ENCODE measurements at regions not wholly inside any gene's neighbourhood (a gene's known extent, or its start where the extent isn't known, plus 50 kb on each side); places are given as distances from the start of the nearest gene placed in this dataset.

DNA sequence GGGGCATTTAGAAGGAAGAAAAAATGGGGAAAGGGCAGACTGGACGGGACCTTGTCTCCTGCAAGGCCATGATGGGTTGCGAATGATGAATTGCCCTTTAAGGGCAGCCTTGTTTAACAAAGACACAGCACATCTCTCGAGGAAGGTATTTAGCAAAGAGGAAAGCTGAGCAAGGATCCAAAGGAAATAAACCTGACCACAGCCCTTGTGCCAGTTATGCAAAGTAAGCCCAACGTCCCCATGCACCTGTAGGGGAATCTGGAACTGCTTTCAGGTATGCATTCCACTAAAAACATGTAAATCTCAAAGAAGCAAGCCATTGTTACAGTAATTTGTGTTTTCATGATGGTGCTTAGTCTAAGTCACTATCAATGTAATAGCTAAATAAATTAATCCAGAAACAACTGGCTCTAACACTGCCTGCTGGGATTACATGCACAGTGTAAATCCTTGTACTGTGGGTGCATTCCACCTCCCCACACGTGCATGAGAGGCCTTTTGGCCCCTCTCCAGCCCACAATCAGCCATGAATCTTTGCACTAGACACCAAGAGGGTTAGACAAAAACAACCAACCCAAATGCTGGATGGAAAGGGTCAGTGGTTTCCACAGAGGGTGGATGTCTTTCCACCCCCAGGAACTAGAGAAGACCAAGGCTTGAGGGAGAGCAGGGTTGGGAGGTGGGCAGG lies 228.8 kb upstream of the KAZN start:
- Mint-ChIP-seq H3K9me3 (ENCODE audit: low read depth) (no peaks in the 10 kb centered on the region), H3K4me1 (ENCODE audit: low read depth) (no peaks in the 10 kb centered on the region), H3K27ac (no peak overlapping the region), H3K36me3 (no peaks in the 10 kb centered on the region), H3K4me3 (no peak overlapping the region), H3K27me3 (peaks cover 3% of the 10 kb centered on the region)

DNA sequence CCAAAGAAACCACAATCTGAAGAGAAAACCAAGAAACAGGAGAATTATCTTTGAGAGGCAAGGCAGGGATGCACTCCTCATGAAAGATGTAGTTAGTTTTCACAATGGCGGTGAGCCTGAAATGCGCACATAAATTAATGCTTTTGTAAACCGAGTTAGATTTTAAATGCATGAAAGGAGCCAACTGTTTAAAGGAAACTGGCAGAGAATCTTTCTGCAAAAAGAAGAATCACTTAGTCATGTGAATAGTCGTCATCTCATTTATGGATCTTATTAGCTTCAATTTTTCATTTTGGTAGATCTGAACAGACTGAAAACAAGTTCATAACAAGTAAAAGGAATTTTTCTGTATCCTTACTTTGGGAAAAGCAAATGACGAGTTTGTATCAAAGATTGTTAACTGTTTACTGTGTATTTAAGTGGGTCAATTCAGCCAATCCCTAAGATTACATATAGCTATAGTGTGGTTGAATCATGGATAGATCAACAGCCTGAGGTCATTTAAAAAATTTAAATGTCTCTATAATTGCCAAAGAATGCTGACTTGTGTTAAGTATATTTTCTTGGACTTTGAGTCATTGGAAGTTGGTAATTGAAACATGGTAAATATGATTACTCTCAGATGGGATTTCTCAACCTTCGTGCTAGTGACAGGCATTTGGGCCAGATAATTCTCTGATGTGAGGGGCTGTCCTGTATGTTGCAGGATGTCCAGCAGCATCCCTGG lies 226.6 kb upstream of the KAZN start:
- no peaks in the 10 kb centered on the region for H3K4me1 Mint-ChIP-seq (ENCODE audit: low read depth)
- no peaks in the 10 kb centered on the region for H3K9me3 Mint-ChIP-seq (ENCODE audit: low read depth)
- no peaks in the 10 kb centered on the region for H3K36me3 Mint-ChIP-seq
- H3K4me3 Mint-ChIP-seq = no peak overlapping the region
- H3K27me3 Mint-ChIP-seq = peaks cover 3% of the 10 kb centered on the region
- no peak overlapping the region for H3K27ac Mint-ChIP-seq

DNA sequence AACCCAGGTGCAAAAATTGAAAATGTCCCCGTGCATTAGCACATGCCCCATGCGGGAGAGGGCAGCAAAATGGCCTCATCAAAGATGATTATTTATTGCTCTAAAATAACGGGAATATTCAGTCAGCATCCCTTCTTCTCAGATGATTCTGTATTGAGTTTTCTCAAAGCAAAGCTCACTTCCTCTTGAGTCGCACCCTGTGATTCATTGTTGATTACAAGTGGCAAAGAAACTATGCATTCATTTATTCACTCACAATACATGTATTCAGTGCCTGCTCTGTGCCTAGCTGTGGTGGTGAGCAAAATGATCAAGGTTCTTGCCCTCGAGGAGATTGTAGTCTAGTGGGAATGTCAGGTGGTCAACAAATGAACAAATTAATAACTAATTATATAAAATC lies 226.0 kb upstream of the KAZN start:
- no peaks in the 10 kb centered on the region for H3K9me3 Mint-ChIP-seq (ENCODE audit: low read depth)
- no peak overlapping the region for H3K4me3 Mint-ChIP-seq
- H3K36me3 Mint-ChIP-seq = no peaks in the 10 kb centered on the region
- H3K27me3 Mint-ChIP-seq = peaks cover 3% of the 10 kb centered on the region
- H3K27ac Mint-ChIP-seq = no peak overlapping the region
- no peaks in the 10 kb centered on the region for H3K4me1 Mint-ChIP-seq (ENCODE audit: low read depth)

DNA sequence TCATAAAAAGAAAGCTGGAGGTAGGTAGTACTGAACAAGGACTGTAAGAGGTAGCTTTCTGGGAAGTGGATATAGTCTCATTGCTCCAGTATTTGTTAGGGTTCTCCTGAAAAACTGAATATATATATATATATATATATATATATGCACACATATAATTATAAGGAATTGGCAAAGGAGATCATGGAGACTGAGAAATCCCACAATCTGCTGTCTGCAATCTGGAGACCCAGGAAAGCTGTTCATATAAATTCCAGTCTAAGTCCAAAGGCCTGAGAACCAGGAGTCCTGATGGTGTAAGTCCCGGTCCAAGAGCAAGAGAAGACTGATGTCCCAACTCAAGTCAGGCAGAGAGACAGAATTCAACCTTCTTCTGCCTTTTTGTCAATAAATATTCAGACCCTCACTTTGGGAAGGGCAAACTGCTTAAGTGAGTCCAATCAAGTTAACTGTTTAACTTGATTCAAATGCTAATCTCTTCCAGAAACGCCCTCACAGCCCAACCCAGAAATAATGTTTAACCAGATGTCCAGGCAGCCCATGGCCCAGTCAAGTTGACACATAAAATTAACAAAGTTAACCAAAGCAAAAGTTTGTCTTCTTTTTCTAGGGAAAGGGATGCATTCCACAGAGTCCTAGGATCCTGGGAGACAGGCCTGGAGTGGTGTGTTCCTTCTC lies 225.3 kb upstream of the KAZN start:
- no peak overlapping the region for H3K27ac Mint-ChIP-seq
- peaks cover 3% of the 10 kb centered on the region for H3K27me3 Mint-ChIP-seq
- no peaks in the 10 kb centered on the region for H3K36me3 Mint-ChIP-seq
- H3K4me1 Mint-ChIP-seq (ENCODE audit: low read depth) = no peaks in the 10 kb centered on the region
- no peak overlapping the region for H3K4me3 Mint-ChIP-seq
- no peaks in the 10 kb centered on the region for H3K9me3 Mint-ChIP-seq (ENCODE audit: low read depth)

DNA sequence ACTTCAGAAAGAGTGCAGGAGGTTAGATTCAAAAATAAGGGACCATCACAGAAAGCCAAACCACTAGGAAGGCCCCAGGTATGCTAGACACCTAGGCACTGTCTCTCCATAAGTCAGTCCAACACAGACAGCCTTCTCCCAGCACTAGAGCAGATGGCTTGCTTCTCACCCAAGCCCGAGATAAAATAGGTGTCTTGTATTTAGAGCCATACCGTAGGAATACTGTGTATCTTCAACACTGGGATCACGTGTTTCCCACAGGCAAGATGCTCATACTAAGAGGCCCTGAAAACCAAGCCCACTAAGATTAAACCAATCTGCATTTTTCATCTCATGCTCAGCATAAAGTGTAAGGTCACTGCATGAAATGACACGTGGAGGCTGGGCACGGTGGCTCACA lies 223.3 kb upstream of the KAZN start:
- Mint-ChIP-seq H3K9me3 (ENCODE audit: low read depth) (no peaks in the 10 kb centered on the region), H3K27me3 (peaks cover 3% of the 10 kb centered on the region), H3K36me3 (no peaks in the 10 kb centered on the region), H3K4me3 (no peak overlapping the region), H3K4me1 (ENCODE audit: low read depth) (no peaks in the 10 kb centered on the region), H3K27ac (no peak overlapping the region)

DNA sequence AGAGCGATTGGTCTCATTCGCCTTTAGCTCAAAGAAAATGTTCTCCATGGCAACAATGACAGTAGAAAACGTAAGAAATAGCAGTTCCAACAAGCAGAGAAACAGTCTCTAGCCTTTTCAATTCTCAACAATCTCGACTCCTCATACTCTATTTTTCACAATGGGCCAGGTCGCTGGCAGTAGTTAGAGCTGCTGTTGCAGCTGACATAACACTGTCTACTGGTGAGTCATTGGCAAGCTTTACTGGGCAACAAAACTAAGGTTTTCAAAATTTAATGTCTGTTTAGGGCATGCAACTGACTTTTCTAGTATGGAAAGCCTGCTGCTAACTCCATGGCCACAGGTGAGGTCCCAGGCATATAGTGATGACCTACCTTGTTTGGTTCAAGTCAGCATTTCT lies 221.1 kb upstream of the KAZN start:
- H3K27me3 Mint-ChIP-seq = no peaks in the 10 kb centered on the region
- no peak overlapping the region for H3K27ac Mint-ChIP-seq
- H3K4me1 Mint-ChIP-seq (ENCODE audit: low read depth) = no peaks in the 10 kb centered on the region
- H3K9me3 Mint-ChIP-seq (ENCODE audit: low read depth) = peaks cover 12% of the 10 kb centered on the region
- H3K36me3 Mint-ChIP-seq = peaks cover 2% of the 10 kb centered on the region
- H3K4me3 Mint-ChIP-seq = no peak overlapping the region

DNA sequence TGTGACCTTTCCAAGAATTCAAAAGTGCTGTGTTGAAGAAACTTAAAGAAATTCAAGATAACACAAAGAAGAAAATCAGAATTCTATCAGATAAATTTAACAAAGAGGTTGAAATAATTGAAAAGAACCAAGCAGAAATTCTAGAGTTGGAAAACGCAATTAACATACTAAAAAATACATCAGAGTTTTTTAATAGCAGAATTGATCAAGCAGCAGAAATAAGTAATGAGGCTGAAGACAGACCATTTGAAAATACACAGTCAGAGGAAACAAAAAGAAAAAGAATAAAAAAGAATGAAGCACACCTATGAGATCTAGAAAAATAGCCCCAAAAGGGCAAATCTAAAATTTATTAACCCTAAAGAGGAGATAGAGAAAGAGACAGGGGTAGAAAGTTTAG lies 218.1 kb upstream of the KAZN start:
- peaks cover 2% of the 10 kb centered on the region for H3K36me3 Mint-ChIP-seq
- no peak overlapping the region for H3K27ac Mint-ChIP-seq
- H3K9me3 Mint-ChIP-seq (ENCODE audit: low read depth) = peaks cover 12% of the 10 kb centered on the region
- no peaks in the 10 kb centered on the region for H3K27me3 Mint-ChIP-seq
- no peak overlapping the region for H3K4me3 Mint-ChIP-seq
- H3K4me1 Mint-ChIP-seq (ENCODE audit: low read depth) = no peaks in the 10 kb centered on the region

DNA sequence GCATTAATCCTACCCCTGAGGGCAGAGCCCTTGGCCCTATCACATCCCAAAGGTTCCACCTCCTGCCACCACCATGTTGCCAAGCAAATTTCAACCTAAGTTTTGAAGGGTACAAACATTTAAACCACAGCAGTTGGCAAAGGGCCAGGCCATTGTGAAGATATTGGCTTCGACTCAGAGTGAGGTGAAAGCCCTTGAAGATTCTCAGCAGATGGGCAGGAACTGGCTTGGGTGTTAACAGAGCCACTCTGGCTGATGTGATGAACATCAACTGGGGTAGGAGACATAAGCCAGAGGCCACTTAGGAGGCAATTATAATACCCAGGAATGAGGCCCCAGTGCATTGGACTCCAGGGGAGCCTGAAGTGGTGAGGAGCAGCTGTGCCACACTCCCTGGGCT lies 207.7 kb upstream of the KAZN start:
- Mint-ChIP-seq H3K27ac (no peak overlapping the region), H3K36me3 (no peaks in the 10 kb centered on the region), H3K4me1 (ENCODE audit: low read depth) (no peaks in the 10 kb centered on the region), H3K9me3 (ENCODE audit: low read depth) (peaks cover 8% of the 10 kb centered on the region), H3K27me3 (no peaks in the 10 kb centered on the region), H3K4me3 (no peak overlapping the region)

DNA sequence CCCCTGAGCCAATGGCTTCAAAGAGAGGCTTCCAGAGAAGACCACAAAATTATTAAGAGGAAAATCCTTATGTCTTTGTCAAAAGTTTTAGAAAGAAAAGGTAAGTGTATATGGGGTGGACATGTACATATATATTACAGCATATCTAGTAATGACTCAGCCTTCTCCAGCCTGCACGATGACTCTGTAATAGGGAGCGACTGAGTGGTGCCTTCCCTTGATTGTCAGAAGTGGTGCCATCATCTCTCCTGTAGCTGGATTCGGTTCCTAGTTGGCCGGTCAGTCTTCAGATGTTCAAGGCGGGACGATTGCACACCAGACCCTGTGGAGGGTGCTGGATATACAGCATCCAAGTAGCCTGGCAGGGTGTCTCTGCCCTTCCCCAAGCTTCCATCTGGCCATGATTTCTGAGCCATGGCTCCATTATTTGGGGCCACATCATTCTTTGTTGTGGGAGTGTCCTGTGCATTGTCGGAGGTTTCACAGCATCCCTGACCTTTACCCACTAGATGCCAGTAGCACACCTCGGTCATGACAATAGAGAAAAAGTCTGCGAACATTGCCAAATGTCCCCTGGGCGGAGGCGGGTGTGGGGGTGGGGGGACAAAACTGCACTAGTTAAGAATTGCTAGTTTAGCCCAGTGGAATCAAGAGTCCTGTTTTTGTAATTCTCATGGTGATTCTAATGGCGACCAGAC lies 206.2 kb upstream of the KAZN start:
- Mint-ChIP-seq H3K36me3 (no peaks in the 10 kb centered on the region), H3K9me3 (ENCODE audit: low read depth) (peaks cover 8% of the 10 kb centered on the region), H3K4me3 (no peak overlapping the region), H3K27ac (no peak overlapping the region), H3K4me1 (ENCODE audit: low read depth) (no peaks in the 10 kb centered on the region), H3K27me3 (no peaks in the 10 kb centered on the region)

DNA sequence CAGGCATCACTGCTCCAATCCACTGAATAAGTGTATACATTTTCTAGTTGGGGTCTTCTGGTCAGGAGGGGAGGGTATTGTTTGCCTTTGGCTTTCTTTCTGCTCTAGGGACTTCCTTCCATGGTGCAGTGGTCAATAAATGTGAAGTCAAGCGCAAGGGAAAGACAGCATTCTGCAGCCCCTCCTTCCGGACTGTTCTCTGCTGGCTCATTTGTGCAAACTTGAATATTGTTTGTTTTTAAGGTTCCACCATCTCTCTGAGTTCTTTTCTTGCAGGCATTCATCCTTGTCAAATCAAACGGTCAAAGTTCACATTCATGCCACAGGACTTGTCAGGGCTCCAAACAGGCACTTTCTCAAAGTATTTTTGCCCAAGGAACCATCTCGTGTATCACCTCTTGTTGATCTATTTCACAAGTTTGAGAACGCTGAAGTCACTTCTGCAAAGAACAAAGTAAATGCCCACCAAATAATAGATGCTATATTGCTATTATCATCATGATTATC lies 205.6 kb upstream of the KAZN start:
- no peak overlapping the region for H3K27ac Mint-ChIP-seq
- no peaks in the 10 kb centered on the region for H3K4me1 Mint-ChIP-seq (ENCODE audit: low read depth)

DNA sequence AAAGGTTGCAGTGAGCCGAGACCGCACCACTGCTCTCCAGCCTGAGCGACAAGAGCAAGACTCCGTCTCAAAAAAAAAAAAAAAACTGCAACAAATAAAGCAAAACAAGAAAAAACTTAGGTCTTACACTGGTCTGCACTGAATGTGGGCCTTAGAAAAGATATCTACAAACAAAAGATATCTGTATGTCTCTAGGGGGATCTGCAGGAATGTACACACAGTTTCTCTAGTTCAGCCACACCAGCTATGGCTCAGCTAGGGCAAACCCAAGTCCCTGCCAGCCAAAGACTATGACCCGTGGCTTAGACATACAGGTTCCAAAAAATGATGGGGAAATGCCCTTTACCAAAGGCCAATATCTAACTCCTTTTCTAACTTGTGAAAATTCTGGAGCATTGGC lies 202.4 kb upstream of the KAZN start:
- H3K9me3 Mint-ChIP-seq (ENCODE audit: low read depth) = no peaks in the 10 kb centered on the region
- H3K27ac Mint-ChIP-seq = no peak overlapping the region
- H3K4me1 Mint-ChIP-seq (ENCODE audit: low read depth) = no peaks in the 10 kb centered on the region
- no peaks in the 10 kb centered on the region for H3K36me3 Mint-ChIP-seq
- H3K4me3 Mint-ChIP-seq = no peak overlapping the region
- H3K27me3 Mint-ChIP-seq = peaks cover 2% of the 10 kb centered on the region

More for the DNA sequence above, 205.6 kb upstream of the KAZN start:
- H3K36me3 Mint-ChIP-seq = no peaks in the 10 kb centered on the region
- H3K9me3 Mint-ChIP-seq (ENCODE audit: low read depth) = peaks cover 8% of the 10 kb centered on the region
- H3K4me3 Mint-ChIP-seq = no peak overlapping the region
- H3K27me3 Mint-ChIP-seq = no peaks in the 10 kb centered on the region

DNA sequence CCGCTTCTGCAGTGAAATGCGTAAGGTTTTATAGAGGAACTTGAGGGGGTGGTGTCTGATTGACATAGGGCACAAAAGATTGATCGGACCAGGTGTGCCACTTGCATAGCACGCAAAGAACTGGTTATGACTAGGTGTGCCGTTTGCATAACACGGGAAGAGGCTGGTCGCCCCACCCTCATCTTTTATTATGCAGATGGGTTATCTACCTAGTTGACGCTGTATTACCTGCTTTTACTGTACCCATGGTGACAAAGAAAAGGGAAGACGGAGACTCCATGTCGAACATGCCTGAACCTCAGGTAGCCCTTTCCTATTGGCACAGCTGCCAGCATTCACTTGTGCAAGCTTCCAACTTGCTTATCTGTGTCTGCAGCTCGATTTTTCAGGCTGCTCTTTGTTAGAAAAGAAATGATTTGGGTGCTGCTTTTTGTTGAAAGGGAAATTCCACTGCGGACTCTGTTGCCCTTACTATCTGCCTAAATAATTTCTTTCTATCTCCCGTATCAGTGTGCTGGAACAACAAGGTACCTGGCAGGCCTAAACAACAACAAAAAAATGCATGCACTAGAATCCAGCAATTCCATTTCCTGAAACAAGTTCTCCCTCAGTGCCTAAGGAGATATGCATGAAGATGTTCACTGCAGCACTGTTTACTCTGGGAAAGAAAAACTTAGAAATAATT lies 194.4 kb upstream of the KAZN start:
- Mint-ChIP-seq H3K27ac (no peak overlapping the region), H3K9me3 (ENCODE audit: low read depth) (no peaks in the 10 kb centered on the region), H3K4me3 (no peak overlapping the region), H3K36me3 (no peaks in the 10 kb centered on the region), H3K27me3 (peaks cover 7% of the 10 kb centered on the region), H3K4me1 (ENCODE audit: low read depth) (no peaks in the 10 kb centered on the region)

DNA sequence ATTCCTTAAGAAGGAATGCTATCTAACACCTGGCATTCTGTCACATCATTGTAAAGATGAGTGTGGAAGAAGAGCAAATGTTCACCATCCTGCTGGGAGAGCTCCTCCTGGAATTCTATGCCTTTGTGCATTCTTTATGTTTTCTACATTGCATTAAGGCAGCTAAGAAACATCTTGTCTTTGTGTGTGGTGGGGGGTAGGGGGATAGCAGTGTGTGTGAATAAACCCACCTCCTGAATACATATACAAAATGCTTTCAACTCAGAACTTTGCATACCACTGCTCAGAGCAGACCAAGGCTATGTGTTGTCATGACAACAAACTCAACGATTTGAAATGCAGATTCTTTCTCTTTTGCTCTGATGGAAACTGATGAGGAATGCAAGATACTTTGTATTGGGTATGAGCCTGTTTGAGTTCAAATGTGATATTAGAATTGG lies 193.6 kb upstream of the KAZN start:
- H3K9me3 Mint-ChIP-seq (ENCODE audit: low read depth) = no peaks in the 10 kb centered on the region
- no peaks in the 10 kb centered on the region for H3K4me1 Mint-ChIP-seq (ENCODE audit: low read depth)
- no peaks in the 10 kb centered on the region for H3K36me3 Mint-ChIP-seq
- H3K27me3 Mint-ChIP-seq = peaks cover 11% of the 10 kb centered on the region
- H3K27ac Mint-ChIP-seq = no peak overlapping the region
- no peak overlapping the region for H3K4me3 Mint-ChIP-seq

DNA sequence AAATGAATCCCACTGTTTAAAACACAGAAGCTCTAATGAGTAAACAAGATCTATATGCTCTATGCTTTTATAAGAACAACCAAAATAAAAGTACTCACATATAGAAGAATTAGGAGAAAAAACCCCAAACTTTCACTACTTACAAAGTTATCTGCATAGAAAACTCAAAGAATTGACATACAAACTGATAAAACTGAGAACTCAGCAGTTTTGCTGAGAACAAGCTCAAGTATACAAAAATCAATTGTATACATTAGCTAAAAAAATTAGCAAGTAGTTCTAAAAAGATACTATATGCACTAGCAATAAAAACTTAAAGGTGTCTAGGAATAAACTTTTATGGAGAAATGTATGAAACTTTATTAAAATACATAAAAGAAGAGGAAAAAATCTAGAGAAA lies 186.2 kb upstream of the KAZN start:
- peaks cover 7% of the 10 kb centered on the region for H3K27me3 Mint-ChIP-seq
- no peaks in the 10 kb centered on the region for H3K4me1 Mint-ChIP-seq (ENCODE audit: low read depth)
- H3K4me3 Mint-ChIP-seq = no peak overlapping the region
- H3K27ac Mint-ChIP-seq = no peak overlapping the region
- H3K9me3 Mint-ChIP-seq (ENCODE audit: low read depth) = no peaks in the 10 kb centered on the region
- no peaks in the 10 kb centered on the region for H3K36me3 Mint-ChIP-seq
